Activated CD4-positive, alpha-beta T cell treated with anti-CD3 and anti-CD28 coated beads, Interleukin-2, amount 10 ng/mL, durations not matched to agents 7 days and 5 days (primary cell): ENCODE measurements at regions not wholly inside any gene's neighbourhood (a gene's known extent, or its start where the extent isn't known, plus 50 kb on each side); places are given as distances from the start of the nearest gene placed in this dataset.

Source experiments
- CTCF ChIA-PET: fragments of 350-600 bp; sonication (Branson Sonifier 250); formaldehyde crosslinking; loops from one replicate; lab custom pipeline; 2021; ENCODE audit warnings: antibody characterized with exemption; lab: Charles Lee
- POLR2A ChIA-PET: fragments of 350-600 bp; sonication (Branson Sonifier 250); formaldehyde crosslinking; loops from one replicate; lab custom pipeline; 2021; ENCODE audit warnings: antibody characterized with exemption; lab: Charles Lee
- DNase-seq: peaks from one replicate; pipeline ENCODE4 v3.0.0-alpha.2; 2020
- H3K27ac Mint-ChIP-seq: one replicate; pipeline ENCODE4 v1.8.0; 2021; ENCODE audit warnings: mild to moderate bottlenecking, moderate library complexity, mixed read lengths
- H3K27me3 Mint-ChIP-seq: one replicate; pipeline ENCODE4 v1.8.0; 2021; ENCODE audit warnings: mixed read lengths
- H3K36me3 Mint-ChIP-seq: one replicate; pipeline ENCODE4 v1.8.0; 2021; ENCODE audit warnings: low read depth, mixed read lengths
- H3K4me1 Mint-ChIP-seq: one replicate; pipeline ENCODE4 v1.8.0; 2021; ENCODE audit warnings: mixed read lengths
- H3K4me3 Mint-ChIP-seq: one replicate; pipeline ENCODE4 v1.8.0; 2021; ENCODE audit warnings: mild to moderate bottlenecking, moderate library complexity, mixed read lengths
- H3K9me3 Mint-ChIP-seq: one replicate; pipeline ENCODE4 v1.8.0; 2021; ENCODE audit warnings: mixed read lengths

DNA sequence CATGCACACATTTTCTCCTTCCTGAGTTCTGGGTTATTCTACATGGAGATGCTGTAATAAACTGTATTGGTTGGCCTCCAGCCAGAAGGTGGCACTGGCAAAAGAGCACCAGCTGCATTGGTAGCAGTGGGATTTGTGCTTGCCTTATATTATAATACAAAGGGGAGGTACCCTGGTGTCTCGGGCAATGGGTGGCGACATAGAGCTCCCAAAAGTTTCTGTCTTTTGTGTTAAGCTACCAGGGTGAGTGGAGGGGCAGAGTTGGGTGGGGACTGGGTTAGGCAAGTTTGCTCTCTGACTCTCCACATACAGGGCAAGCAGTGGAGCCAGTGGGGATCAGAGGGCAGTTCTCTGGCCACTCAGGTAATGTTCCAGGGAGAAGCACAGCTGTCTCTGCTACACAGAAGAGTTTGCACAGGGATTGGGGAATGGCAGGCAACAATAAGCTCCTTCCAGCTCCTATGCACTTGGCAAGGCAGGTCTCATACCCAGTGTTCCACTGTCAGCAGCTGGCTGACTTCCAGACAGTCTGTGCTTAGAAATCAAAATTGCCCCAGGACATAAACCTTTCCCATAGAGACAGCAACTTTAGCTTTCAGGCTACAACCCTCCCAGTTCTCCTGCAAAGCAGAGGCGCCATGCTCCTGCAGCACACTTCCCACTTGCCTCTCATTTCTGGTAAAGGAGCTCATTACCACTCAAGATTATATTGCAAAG is 463.9 kb upstream of the PCDH7 start:
- peaks cover 7% of the 10 kb centered on the region for H3K9me3 Mint-ChIP-seq
- H3K36me3 Mint-ChIP-seq, result no peaks in the 10 kb centered on the region
- H3K27me3 Mint-ChIP-seq, result no peaks in the 10 kb centered on the region
- ChIA-PET CTCF (no interaction called here), POLR2A (no interaction called here)
- no peak overlapping the region for H3K27ac Mint-ChIP-seq
- DNase-seq, result no peak
- H3K4me1 Mint-ChIP-seq, result no peaks in the 10 kb centered on the region
- H3K4me3 Mint-ChIP-seq, result no peak overlapping the region

DNA sequence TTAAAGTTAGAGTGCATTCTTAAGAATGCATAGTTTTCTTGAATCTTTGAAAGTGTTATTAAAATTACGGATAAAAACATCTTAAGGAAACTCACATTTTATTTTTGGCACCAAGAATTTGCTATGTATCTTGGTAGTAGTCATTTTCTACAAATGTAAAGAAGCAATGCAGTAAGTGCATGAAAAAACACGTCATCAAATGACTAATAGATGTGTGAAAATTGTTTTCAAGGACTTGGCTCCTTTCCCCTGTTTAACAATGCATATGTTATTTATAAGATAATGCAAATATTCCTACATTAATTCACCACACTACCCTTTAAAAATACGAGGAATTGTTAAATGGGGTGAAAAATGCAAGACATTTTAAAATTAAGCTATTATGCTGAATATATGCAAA is 461.2 kb upstream of the PCDH7 start:
- no peak for DNase-seq
- Mint-ChIP-seq H3K36me3 (no peaks in the 10 kb centered on the region), H3K27me3 (no peaks in the 10 kb centered on the region), H3K4me1 (no peaks in the 10 kb centered on the region), H3K9me3 (peaks cover 4% of the 10 kb centered on the region), H3K4me3 (no peak overlapping the region), H3K27ac (no peak overlapping the region)
- POLR2A ChIA-PET, result no interaction called here
- CTCF ChIA-PET, result no interaction called here

DNA sequence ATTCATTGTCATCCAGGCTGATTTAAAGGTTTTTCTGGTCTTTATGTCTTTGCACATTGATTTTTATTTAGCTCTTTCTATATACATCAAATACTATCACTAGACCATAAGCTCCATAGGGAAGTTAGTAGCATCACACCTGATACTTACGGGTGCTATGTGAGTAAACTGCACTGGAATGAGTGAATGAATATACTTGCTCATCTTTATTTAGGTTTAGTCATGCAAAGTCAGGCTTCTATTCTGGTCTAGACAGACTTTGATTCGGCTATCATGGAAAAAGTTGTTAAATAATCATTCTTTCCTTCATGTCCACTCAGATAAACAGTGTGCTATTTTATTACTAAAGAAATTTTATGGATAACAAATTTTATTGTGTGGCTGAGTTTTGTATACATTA is 457.8 kb upstream of the PCDH7 start:
- no peak overlapping the region for H3K27ac Mint-ChIP-seq
- no peaks in the 10 kb centered on the region for H3K4me1 Mint-ChIP-seq
- H3K9me3 Mint-ChIP-seq, result no peaks in the 10 kb centered on the region
- no peak for DNase-seq
- H3K4me3 Mint-ChIP-seq, result no peak overlapping the region
- ChIA-PET POLR2A (no interaction called here), CTCF (no interaction called here)
- H3K27me3 Mint-ChIP-seq, result no peaks in the 10 kb centered on the region
- no peaks in the 10 kb centered on the region for H3K36me3 Mint-ChIP-seq

DNA sequence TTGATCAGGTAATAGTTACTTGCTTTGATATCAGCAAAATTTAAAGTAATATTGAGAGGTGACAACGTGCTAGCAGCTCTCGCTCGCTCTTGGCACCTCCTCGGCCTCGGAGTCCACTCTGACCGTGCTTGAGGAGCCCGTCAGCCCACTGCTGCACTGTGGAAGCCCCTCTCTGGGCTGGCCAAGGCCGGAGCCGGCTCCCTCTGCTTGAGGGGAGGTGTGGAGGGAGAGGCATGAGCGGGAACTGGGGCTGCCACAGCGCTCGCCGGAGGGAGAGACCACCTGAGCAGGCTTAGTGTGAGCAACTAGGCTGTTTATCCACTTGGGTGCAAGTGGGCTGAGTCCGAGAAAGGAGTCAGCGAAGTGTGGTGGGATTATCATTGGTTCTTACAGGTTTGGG is 455.7 kb upstream of the PCDH7 start:
- H3K27ac Mint-ChIP-seq, result no peak overlapping the region
- H3K36me3 Mint-ChIP-seq, result no peaks in the 10 kb centered on the region
- H3K9me3 Mint-ChIP-seq, result no peaks in the 10 kb centered on the region
- no peaks in the 10 kb centered on the region for H3K4me1 Mint-ChIP-seq
- H3K4me3 Mint-ChIP-seq, result no peak overlapping the region
- POLR2A ChIA-PET, result no interaction called here
- H3K27me3 Mint-ChIP-seq, result no peaks in the 10 kb centered on the region
- CTCF ChIA-PET, result no interaction called here
- no peak for DNase-seq

DNA sequence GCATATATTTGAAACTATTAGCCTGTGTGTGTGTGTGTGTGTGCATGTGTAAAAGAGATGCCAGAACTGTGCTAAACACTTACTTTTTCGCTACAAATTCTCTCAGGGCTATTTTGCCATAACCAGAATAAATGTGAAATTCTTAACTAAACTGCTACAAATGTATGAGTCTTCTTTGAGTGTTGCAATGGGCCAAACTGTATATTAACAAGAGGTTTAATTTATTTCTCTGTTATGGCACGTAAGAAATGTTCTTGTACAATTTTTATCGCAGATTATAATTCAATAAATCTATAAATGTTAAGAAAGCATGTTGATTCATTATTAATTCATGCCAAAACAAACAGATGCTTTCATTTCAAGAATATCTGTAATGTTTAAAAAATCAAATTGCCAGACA is 454.5 kb upstream of the PCDH7 start:
- no peaks in the 10 kb centered on the region for H3K4me1 Mint-ChIP-seq
- ChIA-PET POLR2A (no interaction called here), CTCF (no interaction called here)
- no peaks in the 10 kb centered on the region for H3K9me3 Mint-ChIP-seq
- no peak for DNase-seq
- no peaks in the 10 kb centered on the region for H3K36me3 Mint-ChIP-seq
- no peak overlapping the region for H3K4me3 Mint-ChIP-seq
- H3K27me3 Mint-ChIP-seq, result no peaks in the 10 kb centered on the region
- H3K27ac Mint-ChIP-seq, result no peak overlapping the region

DNA sequence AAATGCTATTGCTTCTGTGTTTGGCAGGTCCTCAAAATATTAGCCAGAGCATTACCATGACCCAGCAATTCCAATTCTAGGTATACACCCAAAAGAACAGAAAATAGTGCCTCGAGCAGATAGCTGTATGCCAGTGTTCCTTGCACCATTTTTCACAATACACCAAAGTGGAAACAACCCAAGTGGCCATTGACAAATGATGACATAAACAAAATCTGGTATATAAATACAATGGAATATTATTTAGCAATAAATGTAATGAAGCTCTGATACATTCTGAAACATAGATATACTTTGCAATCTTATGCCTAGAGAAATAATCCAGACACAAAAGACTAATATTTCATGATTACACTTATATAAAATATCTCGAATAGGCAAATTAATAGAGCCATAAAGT is 451.8 kb upstream of the PCDH7 start:
- H3K27me3 Mint-ChIP-seq, result no peaks in the 10 kb centered on the region
- no peaks in the 10 kb centered on the region for H3K4me1 Mint-ChIP-seq
- H3K4me3 Mint-ChIP-seq, result no peak overlapping the region
- no peak overlapping the region for H3K27ac Mint-ChIP-seq
- H3K36me3 Mint-ChIP-seq, result no peaks in the 10 kb centered on the region
- H3K9me3 Mint-ChIP-seq, result peaks cover 7% of the 10 kb centered on the region
- CTCF ChIA-PET, result no interaction called here
- POLR2A ChIA-PET, result no interaction called here
- DNase-seq, result no peak

DNA sequence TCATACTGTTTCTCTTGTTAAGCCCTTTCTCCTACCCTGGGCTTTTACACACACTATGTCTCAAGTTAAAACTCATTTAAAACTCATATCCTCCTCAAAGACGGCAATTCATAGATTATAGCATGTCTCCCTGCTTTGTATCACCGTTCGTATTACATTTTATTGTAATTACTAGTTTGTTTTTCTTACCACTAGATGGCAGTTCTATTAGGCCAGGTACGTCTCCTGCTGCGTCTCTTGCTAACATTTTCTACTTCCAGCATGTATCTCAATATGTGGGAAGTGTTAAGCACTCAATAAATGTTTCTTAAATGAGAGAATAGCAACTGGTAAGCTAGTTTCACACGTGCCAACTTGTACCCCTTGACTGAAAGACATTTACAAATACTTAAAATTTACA is 450.3 kb upstream of the PCDH7 start:
- no peaks in the 10 kb centered on the region for H3K4me1 Mint-ChIP-seq
- H3K27ac Mint-ChIP-seq, result no peak overlapping the region
- ChIA-PET CTCF (no interaction called here), POLR2A (no interaction called here)
- no peak overlapping the region for H3K4me3 Mint-ChIP-seq
- H3K9me3 Mint-ChIP-seq, result peaks cover 9% of the 10 kb centered on the region
- no peaks in the 10 kb centered on the region for H3K36me3 Mint-ChIP-seq
- DNase-seq, result no peak
- no peaks in the 10 kb centered on the region for H3K27me3 Mint-ChIP-seq

DNA sequence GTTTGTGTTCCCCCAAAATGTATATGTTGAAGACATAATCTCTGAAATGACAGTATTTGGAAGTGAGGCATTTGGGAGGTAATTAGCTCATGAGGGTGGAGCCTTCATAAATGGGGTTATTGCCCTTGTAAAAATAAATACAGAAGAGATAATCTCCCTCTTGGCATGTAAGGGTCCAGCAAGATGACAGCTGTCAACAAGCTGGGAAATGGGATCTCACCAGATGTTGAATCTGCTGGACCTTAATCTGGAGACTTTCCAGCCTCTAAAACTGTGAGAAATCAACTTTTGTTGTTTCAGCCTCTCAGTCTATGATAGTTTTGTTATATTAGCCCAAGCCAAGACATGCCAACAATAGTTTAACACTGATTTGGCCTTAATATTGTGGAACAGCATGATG is 438.2 kb upstream of the PCDH7 start:
- no peaks in the 10 kb centered on the region for H3K4me1 Mint-ChIP-seq
- H3K27me3 Mint-ChIP-seq, result no peaks in the 10 kb centered on the region
- DNase-seq, result no peak
- H3K36me3 Mint-ChIP-seq, result no peaks in the 10 kb centered on the region
- POLR2A ChIA-PET, result no interaction called here
- peaks cover 3% of the 10 kb centered on the region for H3K9me3 Mint-ChIP-seq
- no peak overlapping the region for H3K27ac Mint-ChIP-seq
- no peak overlapping the region for H3K4me3 Mint-ChIP-seq
- CTCF ChIA-PET, result no interaction called here

DNA sequence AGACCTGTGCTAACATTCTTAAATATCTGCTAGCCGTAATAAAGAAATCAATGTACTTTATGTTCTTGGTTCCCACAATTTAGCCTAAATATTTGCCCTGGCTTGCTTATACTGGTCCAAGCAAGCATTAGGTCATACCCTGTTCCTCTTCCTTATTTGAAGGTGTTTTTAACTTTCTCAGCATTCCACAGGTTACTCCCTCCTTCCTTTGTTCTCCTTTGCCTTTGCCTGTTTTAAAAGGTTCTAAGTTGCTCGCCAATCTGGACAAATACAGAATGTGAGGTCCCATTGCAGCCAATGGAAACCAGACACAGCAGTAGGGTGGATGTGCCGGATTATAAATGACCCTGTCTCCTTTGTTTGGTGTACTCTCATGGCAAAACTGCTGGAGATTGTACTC is 436.8 kb upstream of the PCDH7 start:
- Mint-ChIP-seq H3K9me3 (peaks cover 3% of the 10 kb centered on the region), H3K4me3 (no peak overlapping the region), H3K27ac (no peak overlapping the region), H3K27me3 (no peaks in the 10 kb centered on the region), H3K4me1 (no peaks in the 10 kb centered on the region), H3K36me3 (no peaks in the 10 kb centered on the region)
- ChIA-PET CTCF (no interaction called here), POLR2A (no interaction called here)
- DNase-seq, result no peak

DNA sequence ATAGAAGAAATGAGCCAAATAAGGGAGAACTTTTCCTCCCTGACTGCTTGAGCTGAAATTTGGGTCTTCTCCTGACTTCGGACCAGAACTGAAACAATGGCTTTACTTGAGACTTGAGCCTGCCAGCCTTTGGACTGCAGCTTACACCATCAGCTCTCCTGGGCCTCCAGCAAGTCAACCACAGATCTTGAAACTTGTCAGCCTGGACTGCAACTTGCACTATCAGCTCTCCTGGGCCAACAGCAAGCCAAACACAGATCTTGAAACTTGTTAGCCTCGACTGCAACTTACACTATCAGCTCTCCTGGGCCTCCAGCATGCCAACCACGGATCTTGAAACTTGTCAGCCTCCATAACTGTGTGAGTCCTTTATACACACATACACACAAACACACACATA is 425.9 kb upstream of the PCDH7 start:
- H3K36me3 Mint-ChIP-seq, result no peaks in the 10 kb centered on the region
- H3K4me1 Mint-ChIP-seq, result no peaks in the 10 kb centered on the region
- no peaks in the 10 kb centered on the region for H3K27me3 Mint-ChIP-seq
- H3K9me3 Mint-ChIP-seq, result peaks cover 11% of the 10 kb centered on the region
- ChIA-PET POLR2A (no interaction called here), CTCF (no interaction called here)
- no peak overlapping the region for H3K27ac Mint-ChIP-seq
- H3K4me3 Mint-ChIP-seq, result no peak overlapping the region
- no peak for DNase-seq

DNA sequence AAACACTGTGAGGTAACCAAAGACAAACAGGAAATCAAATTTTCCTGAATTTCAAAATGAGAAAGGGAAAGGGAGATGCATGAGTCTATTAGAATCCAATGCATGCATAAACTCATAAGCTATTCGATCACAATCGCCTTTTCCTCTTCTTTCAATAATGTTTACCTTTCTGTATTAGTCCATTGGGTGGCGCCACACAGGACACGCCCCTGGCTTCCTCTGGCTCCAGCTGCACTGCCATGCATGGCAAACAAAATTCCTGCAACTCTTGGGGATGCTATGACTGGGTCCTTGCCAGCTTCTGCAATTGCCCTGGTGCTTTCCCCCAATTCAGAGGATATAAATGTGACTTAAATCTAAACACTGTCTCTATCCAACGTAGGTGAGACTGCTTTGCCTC is 424.5 kb upstream of the PCDH7 start:
- no peak overlapping the region for H3K27ac Mint-ChIP-seq
- POLR2A ChIA-PET, result no interaction called here
- CTCF ChIA-PET, result no interaction called here

DNA sequence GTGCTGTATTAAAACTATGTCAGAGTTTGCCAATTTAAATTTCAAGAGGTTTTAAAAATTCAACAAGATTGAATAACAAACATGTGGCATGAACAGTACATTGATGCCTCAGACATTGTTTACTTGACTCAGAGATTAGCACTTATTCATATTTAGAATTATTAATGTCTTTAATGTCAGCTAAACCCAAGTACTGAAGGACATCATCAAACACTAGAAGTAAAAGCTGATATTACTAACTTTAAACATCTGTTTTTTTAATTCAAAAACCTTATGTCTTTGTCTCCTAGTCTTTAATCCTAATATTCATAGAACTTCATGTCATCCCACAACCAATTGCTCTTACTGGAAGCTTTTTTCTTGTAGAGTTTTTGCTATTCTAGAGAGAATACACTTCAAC is 406.2 kb upstream of the PCDH7 start:
- CTCF ChIA-PET, result no interaction called here

More for the DNA sequence above, 424.5 kb upstream of the PCDH7 start:
- Mint-ChIP-seq H3K36me3 (no peaks in the 10 kb centered on the region), H3K4me1 (no peaks in the 10 kb centered on the region), H3K27me3 (no peaks in the 10 kb centered on the region), H3K9me3 (peaks cover 5% of the 10 kb centered on the region), H3K4me3 (no peak overlapping the region)
- DNase-seq, result no peak

DNA sequence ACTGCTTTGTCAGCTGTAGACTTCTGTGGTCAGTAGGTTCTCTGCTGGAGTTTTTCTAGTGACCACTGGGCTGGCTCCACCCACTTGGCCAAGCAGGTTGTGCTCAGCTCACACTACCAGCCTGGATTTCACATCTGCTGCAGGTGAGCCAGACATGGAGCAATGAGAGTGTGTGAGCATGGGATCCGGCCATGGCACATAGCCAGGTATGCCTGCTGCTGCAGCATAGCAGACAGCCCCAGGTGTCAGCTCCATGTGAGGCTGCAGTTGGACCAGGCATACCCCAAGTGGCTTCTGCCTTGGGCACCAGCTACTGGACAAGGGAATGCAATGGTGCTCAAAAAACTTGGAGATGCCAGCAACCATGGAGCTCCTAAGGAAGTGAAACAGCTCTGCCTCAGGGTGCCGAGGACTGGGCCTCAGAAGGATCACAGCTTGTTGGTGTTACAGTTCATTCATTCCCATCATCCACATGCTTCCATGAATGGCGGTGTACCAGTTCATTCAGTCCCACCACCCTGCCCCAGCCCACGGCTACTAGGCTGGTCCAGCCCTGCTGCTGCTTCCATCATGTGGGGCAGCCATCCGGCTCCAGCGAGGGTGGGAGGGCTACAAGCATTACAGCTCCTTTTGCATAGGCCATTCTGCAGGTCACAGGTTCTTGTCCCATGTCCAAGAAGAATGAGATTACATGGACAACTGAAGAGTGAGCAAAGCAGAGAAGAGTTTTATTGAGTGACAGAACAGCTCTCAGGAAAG is 389.1 kb upstream of the PCDH7 start:
- ChIA-PET POLR2A (no interaction called here), CTCF (no interaction called here)
- Mint-ChIP-seq H3K4me1 (no peaks in the 10 kb centered on the region), H3K27ac (no peak overlapping the region), H3K9me3 (peaks cover 10% of the 10 kb centered on the region), H3K27me3 (no peaks in the 10 kb centered on the region), H3K4me3 (no peak overlapping the region), H3K36me3 (no peaks in the 10 kb centered on the region)
- no peak for DNase-seq

More for the DNA sequence above, 406.2 kb upstream of the PCDH7 start:
- Mint-ChIP-seq H3K27me3 (no peaks in the 10 kb centered on the region), H3K9me3 (peaks cover 9% of the 10 kb centered on the region), H3K4me3 (no peak overlapping the region), H3K4me1 (no peaks in the 10 kb centered on the region), H3K27ac (no peak overlapping the region), H3K36me3 (no peaks in the 10 kb centered on the region)
- DNase-seq, result no peak
- POLR2A ChIA-PET, result no interaction called here

DNA sequence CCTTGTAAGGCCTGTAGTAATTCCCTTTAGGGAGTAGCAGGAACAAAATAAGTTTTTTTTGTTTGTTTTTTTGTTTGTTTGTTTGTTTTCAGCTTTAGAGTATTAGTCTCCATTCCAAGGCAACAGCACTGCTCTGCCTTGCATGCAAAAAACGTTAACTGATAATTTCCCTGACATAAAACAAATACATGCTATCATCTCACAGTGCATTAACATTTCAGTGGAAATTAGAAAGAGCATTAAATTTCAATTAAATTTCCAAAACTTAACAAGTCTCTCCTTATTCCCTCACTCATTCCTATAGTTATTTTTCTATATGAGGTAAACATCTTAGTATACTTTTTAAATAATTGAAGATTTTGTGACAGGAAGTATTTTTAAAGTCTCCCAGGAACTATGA is 378.4 kb upstream of the PCDH7 start:
- CTCF ChIA-PET, result no interaction called here
- POLR2A ChIA-PET, result no interaction called here
- no peak overlapping the region for H3K27ac Mint-ChIP-seq
- no peaks in the 10 kb centered on the region for H3K36me3 Mint-ChIP-seq
- no peak for DNase-seq
- peaks cover 7% of the 10 kb centered on the region for H3K9me3 Mint-ChIP-seq
- no peak overlapping the region for H3K4me3 Mint-ChIP-seq
- no peaks in the 10 kb centered on the region for H3K4me1 Mint-ChIP-seq
- H3K27me3 Mint-ChIP-seq, result no peaks in the 10 kb centered on the region
